Activated CD4-positive, alpha-beta T cell treated with anti-CD3 and anti-CD28 coated beads for 48 hours (primary cell): ENCODE measurements at regions not wholly inside any gene's neighbourhood (a gene's known extent, or its start where the extent isn't known, plus 50 kb on each side); places are given as distances from the start of the nearest gene placed in this dataset.

ENCODE experiments used
- DNase-seq: peaks from one replicate; pipeline ENCODE4 v3.0.0-alpha.2; 2020

DNA sequence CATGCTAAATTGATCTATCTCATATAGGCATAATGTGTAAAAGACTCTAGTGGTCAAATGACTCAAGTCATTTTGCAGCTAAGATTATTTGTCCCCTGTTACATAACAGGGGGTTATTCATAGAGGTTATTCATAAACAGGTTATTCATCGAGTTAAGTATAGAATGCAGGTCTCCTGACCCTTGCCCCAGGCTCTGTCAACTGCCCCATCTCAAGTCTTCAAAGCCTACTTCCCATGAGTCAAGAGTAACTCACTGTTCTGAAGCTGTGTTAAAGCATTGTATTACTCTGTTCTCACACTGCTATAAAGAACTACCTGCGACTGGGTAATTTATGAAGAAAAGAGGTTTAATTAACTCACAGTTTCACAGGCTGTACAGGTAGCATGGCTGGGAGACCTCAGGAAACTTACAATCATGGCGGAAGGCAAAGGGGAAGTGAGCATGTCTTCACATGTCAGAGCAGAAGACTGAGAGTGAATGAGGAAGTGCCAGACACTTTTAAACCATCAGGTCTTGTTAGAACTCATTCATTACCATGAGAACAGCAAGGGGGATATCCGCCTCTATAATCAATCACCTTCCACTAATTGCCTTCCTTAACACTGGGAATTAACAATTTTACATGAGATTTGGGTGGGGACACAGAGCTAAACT, 226.2 kb upstream of the BLID start:
- no peak for DNase-seq

DNA sequence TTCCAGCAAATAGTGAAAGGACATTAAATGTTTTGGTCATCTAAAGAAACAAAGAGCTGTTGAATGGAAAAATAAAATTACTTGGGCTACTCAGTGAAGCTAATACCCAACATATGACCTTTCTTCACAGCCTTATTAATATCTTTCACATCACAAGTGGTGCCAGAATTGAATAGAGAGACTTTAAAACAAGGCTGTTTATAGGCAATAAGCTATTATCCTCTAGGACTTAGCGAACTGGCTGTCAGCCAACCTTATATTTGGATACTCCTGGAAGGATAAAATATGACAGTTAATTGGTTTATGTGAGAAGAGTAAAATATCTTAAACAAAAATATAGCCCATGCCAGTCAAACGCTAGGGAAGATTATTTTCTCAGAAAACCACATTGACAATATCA, 225.5 kb upstream of the BLID start:
- no peak for DNase-seq

DNA sequence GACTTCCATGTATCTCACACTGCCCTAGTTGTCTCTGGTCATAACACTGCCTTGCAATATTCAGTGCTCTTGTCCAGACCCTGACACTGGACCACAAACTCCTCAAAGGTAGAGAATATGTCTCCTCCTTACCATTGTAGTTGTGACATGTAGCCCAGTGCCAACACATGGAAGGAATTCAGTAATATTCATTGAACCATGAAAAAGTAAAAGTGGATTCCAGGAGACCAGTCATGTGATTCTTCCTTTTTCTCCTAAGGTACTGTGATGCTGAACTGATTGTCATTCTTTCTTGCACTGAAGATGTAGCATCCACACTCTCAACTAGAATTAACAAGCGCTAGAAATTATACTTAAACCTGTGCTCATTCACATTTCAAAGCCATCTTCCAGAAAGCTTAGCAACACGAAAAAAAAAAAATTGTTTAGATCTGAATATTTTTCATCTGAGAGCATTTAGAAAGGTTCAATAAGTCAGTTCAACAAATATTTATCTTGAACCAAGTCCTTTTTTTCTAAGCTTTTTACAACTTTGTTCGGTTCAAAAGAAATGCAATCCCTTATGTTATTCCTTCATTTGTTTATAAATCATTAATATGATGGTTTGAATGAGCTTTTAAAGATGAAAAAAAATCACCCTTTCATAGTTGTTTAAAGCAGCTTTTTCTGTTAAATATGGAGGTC, 224.7 kb upstream of the BLID start:
- no peak for DNase-seq

DNA sequence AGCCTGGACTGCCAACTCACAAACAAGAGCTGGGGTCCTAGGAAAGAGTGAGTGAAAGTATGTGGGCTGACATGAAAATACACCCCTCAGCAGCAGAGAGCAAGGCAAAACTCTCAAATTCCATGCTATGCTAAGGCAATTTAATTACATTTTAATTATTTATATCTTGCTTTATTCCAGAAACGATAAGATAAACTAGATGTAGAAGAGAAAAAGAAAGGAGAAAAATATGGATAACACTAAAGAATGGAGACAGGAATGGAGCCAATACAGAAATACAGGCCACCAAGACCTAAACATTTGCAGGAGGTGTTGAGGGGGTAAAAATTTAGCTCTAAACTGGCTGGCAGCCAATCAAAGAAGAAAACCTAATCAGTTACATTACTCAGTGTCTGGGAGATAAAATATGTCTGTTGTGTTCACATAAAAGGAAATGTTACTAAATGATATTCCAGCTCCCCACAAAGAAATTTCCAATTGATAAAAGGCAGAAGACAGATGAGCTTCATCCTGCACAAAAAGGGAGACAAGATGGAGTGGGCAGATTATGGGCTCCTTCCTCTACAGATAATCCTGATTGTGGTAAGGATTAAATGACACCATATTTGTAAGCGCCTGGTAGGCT, 223.5 kb upstream of the BLID start:
- DNase-seq: no peak

DNA sequence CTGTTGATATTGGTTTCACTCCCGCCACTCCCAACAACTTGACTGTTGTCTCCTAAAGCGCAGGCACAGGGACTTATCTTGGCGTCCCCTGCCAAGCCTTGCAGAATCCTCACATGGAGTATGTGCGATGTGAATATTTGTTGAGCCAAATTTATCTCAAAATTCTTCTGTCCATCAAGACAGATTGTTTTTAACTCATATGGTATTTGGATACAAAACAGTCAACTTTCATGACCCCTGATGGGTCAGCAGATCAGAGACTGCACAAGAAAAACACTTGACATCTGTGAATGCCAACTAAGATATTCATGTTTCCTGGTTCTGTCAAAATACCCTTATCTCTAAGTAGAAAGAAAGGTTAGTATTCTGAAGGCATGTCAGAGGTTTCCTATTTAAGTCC, 221.7 kb upstream of the BLID start:
- no peak for DNase-seq

DNA sequence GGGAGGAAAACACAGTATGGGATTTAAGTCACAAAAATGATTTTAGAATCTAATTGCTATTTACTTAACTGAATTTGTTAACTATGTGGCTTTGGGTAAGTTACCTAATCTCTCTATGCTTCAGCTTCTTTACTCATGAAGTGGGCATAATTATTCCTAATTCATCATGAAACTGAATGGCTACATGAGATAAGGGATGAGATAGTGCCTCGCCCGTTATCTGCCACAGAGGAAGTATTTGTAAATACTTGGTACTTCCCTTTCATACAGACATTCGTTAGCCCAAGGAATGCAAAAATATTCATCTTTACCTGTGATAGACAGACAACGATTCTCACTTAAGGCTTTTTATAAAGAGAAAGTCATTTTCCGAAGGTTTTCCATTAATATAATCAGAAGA, 221.2 kb upstream of the BLID start:
- no peak for DNase-seq

DNA sequence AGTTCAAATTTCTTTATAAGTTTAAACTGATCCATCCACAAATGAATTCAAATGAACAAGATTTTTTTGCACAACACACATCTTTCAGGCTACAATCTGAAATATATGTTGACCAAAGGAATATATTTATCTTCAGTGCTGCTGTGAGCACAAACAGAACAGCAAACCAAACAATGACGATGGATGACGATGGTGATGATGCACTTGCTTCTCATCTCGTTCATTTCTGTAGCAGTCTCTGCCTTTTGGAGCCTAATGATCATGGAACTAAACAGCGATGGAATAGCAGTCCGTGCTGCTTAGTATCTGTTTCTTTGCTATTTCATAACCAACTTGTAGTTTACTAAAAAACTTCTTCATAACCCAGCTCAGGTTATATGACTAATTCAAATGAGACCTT, 220.7 kb upstream of the BLID start:
- DNase-seq: no peak

DNA sequence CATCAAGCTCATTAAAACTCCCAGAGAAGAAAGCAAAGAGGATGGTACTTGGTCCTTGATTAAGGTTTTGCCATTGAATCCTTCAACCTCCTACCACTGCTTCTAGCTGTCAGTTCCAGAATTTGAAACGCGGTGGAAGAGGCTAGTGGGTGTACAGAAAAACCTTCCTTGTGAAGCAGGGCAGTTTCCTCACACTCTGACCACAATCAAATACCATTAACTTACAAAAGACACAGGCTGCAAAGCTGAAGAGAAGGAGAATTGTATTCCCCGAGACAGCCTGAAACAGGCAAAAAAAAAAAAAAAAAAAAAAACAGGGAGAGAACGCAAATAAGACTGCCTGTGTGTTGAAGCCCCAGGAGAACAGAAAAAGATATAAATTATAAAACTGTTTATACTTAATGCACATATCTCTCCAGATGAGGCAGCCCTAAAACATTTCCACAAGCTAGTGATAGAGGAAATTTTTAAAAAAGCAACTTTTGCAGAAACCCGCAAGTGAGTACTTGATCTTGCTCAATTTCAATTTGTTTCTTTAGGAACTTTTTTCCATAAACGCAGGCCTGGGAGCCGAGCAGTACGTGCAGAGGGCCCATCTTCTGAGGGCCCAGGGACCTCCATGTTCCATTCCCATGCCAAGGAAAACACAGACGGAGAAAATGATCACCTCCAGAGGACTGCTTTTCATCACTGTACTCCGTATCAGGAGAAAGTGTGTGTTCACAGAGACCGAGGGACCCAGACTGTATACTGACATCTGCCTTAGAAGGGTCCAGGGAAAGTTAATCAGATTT, 218.7 kb upstream of the BLID start:
- no peak for DNase-seq

DNA sequence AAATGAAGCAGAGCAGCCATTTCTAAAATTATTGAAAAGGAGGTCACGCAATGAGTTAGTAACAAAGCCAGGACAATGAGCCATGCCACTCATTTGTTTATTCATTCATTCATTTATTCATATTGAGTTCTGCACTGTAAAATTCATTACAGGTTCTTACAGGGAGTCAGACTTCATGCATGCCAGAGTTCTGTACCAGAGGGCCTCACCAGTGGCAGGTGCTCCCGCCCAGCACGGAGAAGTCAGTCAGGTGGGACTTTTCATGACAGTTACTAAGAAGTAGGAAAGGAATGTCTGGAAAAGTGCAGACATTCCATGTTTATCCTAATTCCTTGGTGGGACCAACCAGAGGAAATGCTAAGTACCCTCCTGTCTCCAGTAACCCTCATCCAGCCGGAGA, 217.5 kb upstream of the BLID start:
- DNase-seq: no peak

DNA sequence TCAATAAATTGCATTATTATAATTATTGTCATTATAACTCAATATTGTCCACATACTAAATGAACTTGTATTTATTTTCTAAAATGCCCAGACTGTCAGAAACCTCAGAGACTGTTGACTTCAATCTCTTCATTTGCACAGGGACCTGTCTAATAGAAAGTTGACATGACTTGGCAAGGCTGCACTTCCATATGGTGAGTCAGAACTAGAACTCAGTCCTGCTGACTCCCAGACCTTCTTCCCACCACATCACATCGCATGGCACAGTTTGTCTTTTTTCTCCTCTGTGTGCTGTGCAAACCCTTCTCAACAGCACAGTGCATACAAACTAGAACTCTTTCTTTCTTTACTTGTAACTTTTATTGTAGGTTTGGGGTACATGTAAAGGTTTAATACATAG, 215.1 kb upstream of the BLID start:
- no peak for DNase-seq

DNA sequence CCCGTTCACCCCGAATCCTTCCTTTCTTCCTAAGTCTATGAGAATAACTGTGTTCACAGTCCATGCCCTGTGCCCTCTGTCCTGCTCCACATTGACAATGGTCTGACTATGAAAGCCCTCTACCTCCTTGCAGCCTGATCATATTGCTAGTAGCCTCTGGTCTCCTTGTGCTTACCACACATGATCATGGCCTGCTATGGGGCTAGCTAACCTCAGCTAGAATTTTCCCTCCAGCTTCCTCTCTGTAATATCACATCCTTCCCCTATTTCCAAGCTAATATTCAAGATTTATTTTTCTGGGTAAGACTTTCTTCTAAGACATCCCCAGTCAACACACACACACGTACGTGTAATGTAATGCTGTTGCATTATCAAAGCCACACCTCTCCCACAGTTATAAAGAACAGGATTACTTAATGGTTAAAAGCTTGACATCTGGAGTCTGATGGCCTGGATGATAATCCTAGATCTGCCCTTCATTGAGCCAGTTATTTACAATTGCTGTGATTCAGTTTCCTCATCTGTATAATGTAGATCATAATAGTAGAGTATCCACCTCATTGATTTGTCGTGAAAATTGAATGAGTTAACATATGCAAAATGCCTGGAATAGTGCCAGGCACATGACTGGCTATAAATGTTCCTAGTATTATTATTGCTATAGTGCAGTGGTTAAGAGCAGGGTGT, 214.4 kb upstream of the BLID start:
- DNase-seq: no peak

DNA sequence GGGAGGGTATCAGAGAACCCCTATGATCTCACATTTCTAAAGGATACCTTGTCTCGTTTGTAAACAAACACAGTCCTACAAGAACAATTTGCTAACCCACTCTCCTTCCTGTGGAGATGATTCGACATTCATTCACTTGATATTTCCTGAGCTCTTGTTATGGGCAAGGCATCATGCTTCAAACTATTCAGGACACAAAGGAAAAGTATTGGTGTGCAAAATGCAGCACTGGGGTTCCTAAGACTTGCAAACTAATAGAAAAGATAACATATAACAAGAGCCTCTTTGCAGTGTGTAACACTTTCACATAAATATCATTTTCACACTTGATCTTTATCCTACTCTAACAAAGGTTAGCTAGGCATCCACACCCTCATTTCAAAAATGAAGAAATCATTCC, 211.5 kb upstream of the BLID start:
- no peak for DNase-seq

DNA sequence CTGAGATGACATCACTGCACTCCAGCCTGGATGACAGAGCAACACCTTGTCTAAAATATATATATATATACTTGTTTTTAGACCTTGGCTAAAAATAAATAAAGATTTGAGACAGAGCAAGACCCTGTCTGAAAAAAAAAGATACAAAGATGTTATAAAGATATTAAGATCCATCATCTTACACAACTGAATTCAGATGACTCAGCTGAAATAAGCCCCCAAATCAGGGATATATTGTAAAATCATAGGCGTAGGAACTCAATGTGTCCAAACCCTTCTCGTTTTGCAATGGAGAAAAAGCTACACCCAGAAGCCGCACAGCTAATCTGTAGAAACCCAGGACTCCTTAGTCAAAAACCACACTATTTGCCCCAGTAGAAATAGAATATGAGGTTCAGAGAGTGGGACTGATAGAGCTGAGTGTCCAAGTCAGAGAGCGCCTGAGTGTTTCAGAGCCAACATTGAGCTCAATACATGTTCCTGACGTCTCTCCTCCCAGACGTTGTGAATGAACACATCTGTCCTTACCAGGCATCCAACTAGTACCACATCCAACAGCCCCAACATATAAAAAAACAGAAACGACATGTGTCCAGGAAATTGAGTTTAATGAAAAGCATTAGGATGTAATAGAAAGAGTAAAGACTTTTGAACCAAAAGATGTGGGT, 207.9 kb upstream of the BLID start:
- no peak for DNase-seq

DNA sequence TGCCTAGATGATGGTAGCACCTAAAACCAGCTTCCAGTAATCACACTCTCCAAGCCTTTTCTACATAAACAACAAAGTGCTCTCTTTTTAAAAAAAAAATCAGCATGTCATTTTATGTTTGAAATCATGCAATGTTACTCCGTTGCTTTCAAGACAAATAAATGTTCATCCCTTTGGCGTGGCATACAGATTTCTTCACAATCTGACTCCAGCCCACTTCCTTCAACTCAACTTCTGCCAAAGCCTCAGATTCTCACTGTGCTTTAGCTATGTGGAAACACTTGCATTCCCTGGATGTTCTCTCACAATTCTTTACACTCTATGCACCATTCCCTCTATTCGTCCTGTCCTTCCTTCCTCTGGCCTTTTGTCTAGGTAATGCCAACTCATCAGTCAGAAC, 206.3 kb upstream of the BLID start:
- no peak for DNase-seq

DNA sequence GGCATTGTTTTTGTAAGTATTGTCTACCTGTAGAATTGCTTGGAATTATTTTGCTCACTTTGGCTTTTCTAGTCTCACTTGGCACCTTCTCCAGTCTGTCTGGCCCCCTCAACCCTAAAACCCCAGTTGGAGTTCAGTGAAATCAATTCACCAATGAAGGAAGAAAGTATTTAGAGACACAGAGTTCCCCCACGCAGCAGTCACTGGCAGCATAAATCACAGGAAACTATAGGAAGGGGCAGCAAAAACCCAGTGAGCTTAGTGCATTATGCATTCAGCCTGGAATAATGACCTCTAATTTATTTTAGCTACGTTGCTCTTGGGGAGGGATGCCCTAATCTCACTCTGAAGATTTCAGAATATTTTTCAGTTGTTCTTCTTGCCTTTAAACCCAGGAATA, 204.7 kb upstream of the BLID start:
- no peak for DNase-seq

DNA sequence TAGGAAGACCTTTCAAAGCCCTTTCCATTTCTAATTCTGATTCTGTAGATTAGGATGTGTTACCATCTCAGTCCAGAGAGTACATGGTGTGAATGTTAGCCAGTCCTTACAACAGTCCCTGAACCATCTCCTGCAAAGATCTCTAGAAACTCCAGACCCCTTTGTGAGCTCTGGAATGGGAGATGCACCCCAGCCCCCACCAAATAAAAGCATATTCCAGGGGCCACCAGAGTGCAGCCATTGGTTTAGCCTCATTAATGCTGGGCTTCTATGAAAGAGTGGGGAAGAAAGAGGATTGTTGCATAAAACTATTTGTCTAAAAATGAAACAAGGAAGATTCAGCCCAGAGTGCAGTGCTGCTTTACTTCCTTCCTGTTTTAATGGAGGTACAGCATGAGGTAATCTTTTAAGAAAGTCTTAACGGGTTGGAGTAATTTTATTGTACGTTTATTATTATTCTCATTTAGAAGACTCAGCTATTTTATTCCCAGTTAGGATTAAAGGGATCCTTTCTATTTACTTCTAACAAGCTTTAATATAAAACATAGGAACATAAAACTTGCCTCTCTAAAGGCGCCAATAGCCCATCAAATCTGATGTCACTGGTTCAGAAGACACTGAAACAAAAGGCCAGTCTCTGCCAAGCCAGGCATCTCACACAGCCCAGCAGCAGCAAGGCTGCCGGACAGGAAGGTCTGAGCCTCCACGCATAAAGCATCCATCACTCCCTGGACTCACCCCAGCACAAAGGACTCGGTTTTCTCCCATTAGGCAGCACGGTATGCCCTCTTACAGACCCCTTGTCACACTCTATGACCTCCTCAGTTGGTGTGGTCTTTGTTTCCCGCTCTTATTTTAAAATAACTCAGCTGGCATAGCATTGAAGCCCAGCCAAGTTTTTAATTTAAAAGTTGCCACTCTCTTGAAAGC, 203.9 kb upstream of the BLID start:
- DNase-seq: no peak

DNA sequence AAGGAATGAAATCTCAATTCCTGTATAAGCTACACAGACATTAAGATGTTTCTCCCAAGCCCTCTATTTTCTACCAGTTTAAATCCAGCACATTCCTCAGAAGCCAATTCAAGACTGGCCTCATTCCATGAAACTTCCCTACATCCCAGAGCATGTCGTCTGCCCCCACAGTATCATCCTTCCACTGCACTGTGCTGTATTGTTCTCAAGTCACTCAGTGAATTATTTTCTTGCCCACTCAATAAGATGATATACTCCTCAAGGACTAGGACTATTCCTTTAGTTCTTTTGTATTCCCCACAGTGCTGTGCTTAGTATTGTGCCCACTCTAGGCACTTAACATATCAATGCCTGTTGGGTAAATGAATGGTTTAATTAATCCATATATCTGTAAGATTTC, 203.1 kb upstream of the BLID start:
- no peak for DNase-seq

DNA sequence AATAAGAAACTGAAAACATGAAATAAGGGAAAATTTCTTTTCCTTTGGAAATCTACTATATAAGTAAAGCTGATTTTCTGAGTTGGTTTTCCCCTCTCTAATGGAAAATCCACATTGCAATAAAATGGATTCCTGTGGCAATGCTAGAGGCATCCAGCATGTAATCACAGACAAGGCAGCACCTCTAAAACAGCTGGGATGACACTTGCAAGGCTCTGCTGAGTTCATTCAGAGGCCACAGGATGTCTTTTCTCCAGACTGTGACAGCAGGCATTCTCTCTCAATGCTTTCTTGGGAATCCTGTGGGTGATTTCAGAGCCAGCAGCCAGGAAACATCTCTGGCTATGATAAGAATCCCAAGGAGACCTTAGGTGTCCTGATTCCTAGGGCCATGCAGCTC, 201.3 kb upstream of the BLID start:
- no peak for DNase-seq

DNA sequence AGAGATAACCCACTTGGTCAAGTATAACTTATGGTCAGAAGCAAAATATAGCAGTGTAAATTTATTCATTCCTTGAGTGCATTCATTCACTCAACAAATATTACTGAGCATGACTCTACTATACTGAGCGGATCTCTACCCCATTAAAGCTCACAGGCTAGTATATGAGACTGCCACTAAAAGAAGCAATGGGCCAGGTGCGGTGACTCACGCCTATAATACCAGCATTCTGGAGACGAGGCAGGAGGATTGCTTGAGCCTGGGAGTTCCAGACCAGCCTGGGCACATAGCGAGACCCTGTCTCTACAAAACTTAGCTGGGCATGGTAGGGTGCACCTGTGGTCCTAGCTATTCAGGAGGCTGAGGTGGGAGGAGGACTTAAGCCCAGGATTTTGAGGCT, 197.6 kb upstream of the BLID start:
- DNase-seq: no peak

DNA sequence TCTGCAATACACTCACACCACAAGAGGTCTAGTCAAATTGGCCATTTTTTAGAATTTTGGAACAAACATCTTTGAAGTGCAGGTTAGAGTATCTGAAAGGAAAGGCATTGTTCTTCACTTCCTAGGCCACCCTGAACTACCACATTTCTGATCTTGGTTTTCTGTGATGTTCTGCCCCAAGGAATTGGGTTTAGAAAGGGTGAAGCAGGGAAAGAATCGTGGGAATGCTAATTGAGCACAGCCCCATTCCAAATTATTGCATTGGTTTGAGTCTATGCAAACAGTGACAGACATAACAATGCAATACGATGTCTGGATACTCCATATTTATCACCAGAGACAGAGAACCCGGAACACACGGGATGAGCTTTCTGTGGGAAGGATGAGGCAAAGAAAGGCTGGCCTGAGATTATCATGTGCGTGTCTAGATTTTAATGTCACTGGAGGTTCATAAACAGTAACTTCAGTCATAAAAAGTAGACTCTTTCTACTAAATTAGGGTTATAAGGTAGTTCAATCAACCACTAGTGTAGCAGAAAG, 195.3 kb upstream of the BLID start:
- DNase-seq: no peak

DNA sequence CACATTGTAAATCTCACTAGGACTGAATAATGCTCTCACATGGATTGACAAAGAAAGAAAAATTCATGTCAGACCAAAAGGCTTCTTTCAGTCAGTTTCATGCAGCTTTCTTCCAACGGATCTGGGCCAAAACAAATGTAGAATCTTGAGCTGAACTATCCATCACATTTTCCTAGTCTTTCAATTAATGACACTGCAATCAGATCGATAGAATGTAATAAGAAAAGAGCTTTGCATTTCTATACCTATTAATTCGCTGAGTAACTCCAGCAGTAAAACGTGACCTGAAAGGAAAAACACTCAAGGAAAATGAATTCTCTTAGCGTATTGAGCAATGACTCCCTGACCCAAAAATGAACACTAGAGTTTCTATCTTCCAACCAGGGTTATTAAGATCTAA, 194.8 kb upstream of the BLID start:
- DNase-seq: no peak
